ENCODE measurements at regions not wholly inside any gene's neighbourhood (a gene's known extent, or its start where the extent isn't known, plus 50 kb on each side); places are given as distances from the start of the nearest gene placed in this dataset.

GRCh38 chr2:41930807-41931566 lies 116.8 kb upstream of the PKDCC start:
- DNase-seq (peak; percentile 50), ATAC-seq (peak in 1 of 2 donors; percentile 4)
- intact Hi-C loops (cut with DNase I), result no loop called here

- intact Hi-C loops (cut with DNase I), result no loop called here
- ATAC-seq, result peak; percentile 62 to 75
- DNase-seq, result peak; percentile 91
Observed at GRCh38 chr2:41932241-41933045, 115.4 kb upstream of the PKDCC start.

- DNase-seq (no peak), ATAC-seq (no peak)
- intact Hi-C loops (cut with DNase I), result no loop called here
Observed at GRCh38 chr2:41933046-41933420, 114.8 kb upstream of the PKDCC start.

GRCh38 chr2:41933585-41934320 lies 114.1 kb upstream of the PKDCC start:
- ATAC-seq (peak; percentile 46 to 67), DNase-seq (peak; percentile 41)
- intact Hi-C loops (cut with DNase I), result no loop called here

- DNase-seq, result peak; percentile 58
- intact Hi-C loops (cut with DNase I), result no loop called here
- ATAC-seq, result peak; percentile 27 to 41
Observed at GRCh38 chr2:41934329-41934958, 113.4 kb upstream of the PKDCC start.

- DNase-seq, result no peak
- ATAC-seq, result no peak
- intact Hi-C loops (cut with DNase I), result no loop called here
Observed at GRCh38 chr2:41935002-41935401, 112.8 kb upstream of the PKDCC start.

- intact Hi-C loops (cut with DNase I), result no loop called here
- ATAC-seq (no peak), DNase-seq (no peak)
Observed at GRCh38 chr2:41935825-41936224, 112.0 kb upstream of the PKDCC start.

GRCh38 chr2:41936771-41937463 lies 110.9 kb upstream of the PKDCC start:
- intact Hi-C loops (cut with DNase I), result no loop called here
- no peak for ATAC-seq
- no peak for DNase-seq

GRCh38 chr2:41937464-41937906 lies 110.3 kb upstream of the PKDCC start:
- intact Hi-C loops (cut with DNase I), result no loop called here
- peak in 1 of 2 donors; percentile 2 for ATAC-seq
- DNase-seq, result no peak

- ATAC-seq (peak in 1 of 2 donors; percentile 20), DNase-seq (no peak)
- intact Hi-C loops (cut with DNase I), result no loop called here
Observed at GRCh38 chr2:41937921-41938708, 109.7 kb upstream of the PKDCC start.

GRCh38 chr2:41940060-41940744 lies 107.6 kb upstream of the PKDCC start:
- ATAC-seq, result no peak
- intact Hi-C loops (cut with DNase I), result no loop called here
- no peak for DNase-seq

GRCh38 chr2:41940745-41941063 lies 107.1 kb upstream of the PKDCC start:
- DNase-seq (peak; percentile 27), ATAC-seq (peak; percentile 25 to 33)
- intact Hi-C loops (cut with DNase I), result no loop called here

- DNase-seq (peak; percentile 44), ATAC-seq (peak; percentile 31 to 50)
- intact Hi-C loops (cut with DNase I), result no loop called here
Observed at GRCh38 chr2:41941831-41942230, 106.0 kb upstream of the PKDCC start.

GRCh38 chr2:41942278-41942677 lies 105.5 kb upstream of the PKDCC start:
- DNase-seq (no peak), ATAC-seq (no peak)
- intact Hi-C loops (cut with DNase I), result no loop called here

- DNase-seq (no peak), ATAC-seq (no peak)
- intact Hi-C loops (cut with DNase I), result no loop called here
Observed at GRCh38 chr2:41943159-41943558, 104.7 kb upstream of the PKDCC start.

GRCh38 chr2:41944220-41944880 lies 103.5 kb upstream of the PKDCC start:
- DNase-seq (no peak), ATAC-seq (no peak)
- intact Hi-C loops (cut with DNase I), result no loop called here

Measured in left cardiac atrium (tissue), 4 donors.